HepG2 (cell line): ENCODE measurements at regions not wholly inside any gene's neighbourhood (a gene's known extent, or its start where the extent isn't known, plus 50 kb on each side); places are given as distances from the start of the nearest gene placed in this dataset.

Source experiments
- ATAC-seq: fragments of 200-7000 bp; cut with Tn5 transposase; 3 replicates; pipeline ENCODE4 v1.9.1; 2020; ENCODE audit warnings: mild to moderate bottlenecking, moderate library complexity
- BruUV-seq: library from RNA; stranded (reverse); fragments of 400-500 nt; replicated peaks from 2 replicates; lab custom pipeline; 2021; lab: Mats Ljungman, UMichigan
- CTCF ChIA-PET: fragments of 300-600 bp; formaldehyde crosslinking; extraction: SDS; loops from one replicate; lab custom pipeline; 2021; ENCODE audit warnings: low total read pairs, inconsistent platforms, low intra/inter-chr PET ratio; lab: Yijun Ruan, JAX
- POLR2A ChIA-PET: fragments of 350-600 bp; sonication (Branson Sonifier 250); formaldehyde crosslinking; loops from one replicate; lab custom pipeline; 2020; ENCODE audit warnings: antibody characterized with exemption, inconsistent platforms; lab: Yijun Ruan, JAX
- DNase-seq: peaks from one replicate; pipeline ENCODE4 v3.0.0-alpha.2; 2015; ENCODE audit warnings: low spot score
- FAIRE-seq: peaks from 3 replicates; lab custom pipeline; 2011; peaks lifted over from hg19 to GRCh38; lab: Jason Lieb, UNC
- H2AFZ ChIP-seq: one replicate; pipeline ENCODE4 v1.6.1; 2011; ENCODE audit warnings: low read length, inconsistent platforms
- H3K27ac ChIP-seq: fragments of 300-600 bp; 3 replicates; pipeline ENCODE4 v1.8.0; 2011; ENCODE audit warnings: mixed run types, mild to moderate bottlenecking, mixed read lengths, low read length, inconsistent platforms; ENCODE audit not compliant: insufficient read depth; ENCODE audit errors: extremely low read length
- H3K27me3 ChIP-seq, 2 experiments: fragments of 200-600 bp in 1 of 2; 2 replicates in 1 of 2; 3 replicates in 1 of 2; pipeline versions ENCODE4 v1.6.0 to v1.8.0; 2011; ENCODE audit warnings: low read length in 2 of 2, mild to moderate bottlenecking in 2 of 2, moderate library complexity in 2 of 2, inconsistent platforms in 1 of 2; ENCODE audit not compliant: insufficient read depth in 2 of 2, control insufficient read depth in 1 of 2
- H3K36me3 ChIP-seq, 2 experiments: fragments of 200-600 bp in 1 of 2; replicated peaks in 1 of 2; 2 replicates in 1 of 2; 3 replicates in 1 of 2; pipeline versions ENCODE4 v1.5.1 to v1.8.0; 2011; ENCODE audit warnings: low read length in 2 of 2, inconsistent platforms in 1 of 2; ENCODE audit not compliant: insufficient read depth in 2 of 2, control insufficient read depth in 1 of 2
- H3K4me1 ChIP-seq: 2 replicates; pipeline ENCODE4 v1.5.1; 2012; ENCODE audit warnings: low read length, inconsistent platforms; ENCODE audit not compliant: insufficient read depth
- H3K4me2 ChIP-seq: 2 replicates; pipeline ENCODE4 v1.6.0; 2011; ENCODE audit warnings: low read depth, low read length, inconsistent platforms
- H3K4me3 ChIP-seq, 3 experiments: fragments of 200-600 bp in 1 of 3; sonication (generic), shearing (Covaris generic) in 1 of 3; replicated peaks in 1 of 3; 2 replicates each; pipeline ENCODE4 v1.5.1; 2011 to 2016; ENCODE audit warnings: low read length in 3 of 3, inconsistent platforms in 2 of 3, low read depth in 2 of 3, mild to moderate bottlenecking in 2 of 3, control low read depth in 1 of 3, mixed read lengths in 1 of 3; ENCODE audit not compliant: insufficient read depth in 1 of 3
- H3K79me2 ChIP-seq: one replicate; pipeline ENCODE4 v1.6.1; 2011; ENCODE audit warnings: low read length, inconsistent platforms; ENCODE audit not compliant: insufficient read depth
- H3K9ac ChIP-seq: 2 replicates; pipeline ENCODE4 v1.6.0; 2011; ENCODE audit warnings: mild to moderate bottlenecking, low read depth, low read length, inconsistent platforms; ENCODE audit not compliant: insufficient read depth
- H3K9me3 ChIP-seq: 2 replicates; pipeline ENCODE4 v1.5.1; 2012; ENCODE audit warnings: mild to moderate bottlenecking, low read length
- H4K20me1 ChIP-seq: 2 replicates; pipeline ENCODE4 v1.6.0; 2011; ENCODE audit warnings: inconsistent platforms, mild to moderate bottlenecking, low read length, moderate library complexity; ENCODE audit not compliant: insufficient read depth
- BRCA1 ChIP-seq: sonication (generic); formaldehyde crosslinking; IDR thresholded peaks from 2 replicates; pipeline ENCODE4 v1.4.0; 2020; ENCODE audit warnings: missing genetic modification reagents
- CREB1 ChIP-seq, 2 experiments: fragments of 450-650 bp in 1 of 2; IDR thresholded peaks; 2 replicates each; pipeline ENCODE4 v1.6.1; 2016 to 2017; ENCODE audit warnings: control low read depth in 1 of 2, mild to moderate bottlenecking in 1 of 2, missing compliant biosample characterization in 1 of 2, missing genetic modification characterization in 1 of 2
- EP300 ChIP-seq, 3 experiments: sonication (generic) in 1 of 3; formaldehyde crosslinking in 1 of 3; IDR thresholded peaks; 2 replicates each; pipeline versions ENCODE4 v1.5.1 to v1.6.1; 2011 to 2020; ENCODE audit warnings: low read depth in 2 of 3, low read length in 2 of 3, borderline replicate concordance in 1 of 3, improper control_type of control experiment in 1 of 3, mild to moderate bottlenecking in 1 of 3, missing genetic modification reagents in 1 of 3, moderate library complexity in 1 of 3
- FOSL2 ChIP-seq: sonication (generic); formaldehyde crosslinking; IDR thresholded peaks from 2 replicates; pipeline ENCODE4 v1.4.0; 2020; ENCODE audit warnings: missing genetic modification reagents
- MBNL3 ChIP-seq: fragments of 250-450 bp; sonication (Bioruptor Pico); conservative IDR thresholded peaks from 2 replicates; pipeline ENCODE4 v1.8.0; 2022; ENCODE audit warnings: mild to moderate bottlenecking, inconsistent platforms
- PHB2 ChIP-seq: fragments of 450-650 bp; IDR thresholded peaks from 2 replicates; pipeline ENCODE4 v1.6.1; 2018; ENCODE audit not compliant: partially characterized antibody
- SP2 ChIP-seq: sonication (generic); formaldehyde crosslinking; IDR thresholded peaks from 2 replicates; pipeline ENCODE4 v1.5.1; 2020; ENCODE audit warnings: mild to moderate bottlenecking, missing genetic modification reagents
- ZIK1 ChIP-seq: sonication (generic); formaldehyde crosslinking; IDR thresholded peaks from 2 replicates; pipeline ENCODE4 v1.5.0; 2020; ENCODE audit warnings: mild to moderate bottlenecking, low read depth, missing genetic modification reagents, borderline replicate concordance
- ZNF331 ChIP-seq: sonication (generic); formaldehyde crosslinking; IDR thresholded peaks from 2 replicates; pipeline ENCODE4 v1.4.0; 2020; ENCODE audit warnings: missing genetic modification reagents
- ZNF562 ChIP-seq: sonication (generic); formaldehyde crosslinking; IDR thresholded peaks from 2 replicates; pipeline ENCODE4 v1.8.0; 2022; ENCODE audit warnings: missing genetic modification reagents, borderline replicate concordance
- ZNF660 ChIP-seq: sonication (generic); formaldehyde crosslinking; IDR thresholded peaks from 2 replicates; pipeline ENCODE4 v1.5.1; 2020; ENCODE audit warnings: mild to moderate bottlenecking, low read depth, missing genetic modification reagents, borderline replicate concordance
- WGBS: methylation state at CpG from one replicate; pipeline ENCODE4 v1.1.6; 2017; ENCODE audit warnings: low lambda C conversion rate; 5-methylcytosine and 5-hydroxymethylcytosine counted together
- in situ Hi-C: cut with HindIII; loops from 2 replicates; pipeline ENCODE4 v1.10.0; 2017; ENCODE audit warnings: low pct_unique_long_range_greater_than_20kb; ENCODE audit not compliant: extremely low pct_ligation_motif_present
- intact Hi-C: fragments of 100-400 bp; cut with micrococcal nuclease; formaldehyde crosslinking; loops from one replicate; pipeline ENCODE4 v1.10.0; 2022; ENCODE audit not compliant: unreplicated experiment
- TF ChIP-seq, protein P1 (sequence below): sonication (generic); formaldehyde crosslinking; IDR thresholded peaks from 2 replicates; pipeline ENCODE4 v1.4.0; 2020; ENCODE audit warnings: missing genetic modification reagents, borderline replicate concordance
- TF ChIP-seq, protein P2 (sequence below): sonication (generic); formaldehyde crosslinking; IDR thresholded peaks from 2 replicates; pipeline ENCODE4 v1.9.0; 2022; ENCODE audit warnings: low read depth, missing genetic modification reagents

DNA sequence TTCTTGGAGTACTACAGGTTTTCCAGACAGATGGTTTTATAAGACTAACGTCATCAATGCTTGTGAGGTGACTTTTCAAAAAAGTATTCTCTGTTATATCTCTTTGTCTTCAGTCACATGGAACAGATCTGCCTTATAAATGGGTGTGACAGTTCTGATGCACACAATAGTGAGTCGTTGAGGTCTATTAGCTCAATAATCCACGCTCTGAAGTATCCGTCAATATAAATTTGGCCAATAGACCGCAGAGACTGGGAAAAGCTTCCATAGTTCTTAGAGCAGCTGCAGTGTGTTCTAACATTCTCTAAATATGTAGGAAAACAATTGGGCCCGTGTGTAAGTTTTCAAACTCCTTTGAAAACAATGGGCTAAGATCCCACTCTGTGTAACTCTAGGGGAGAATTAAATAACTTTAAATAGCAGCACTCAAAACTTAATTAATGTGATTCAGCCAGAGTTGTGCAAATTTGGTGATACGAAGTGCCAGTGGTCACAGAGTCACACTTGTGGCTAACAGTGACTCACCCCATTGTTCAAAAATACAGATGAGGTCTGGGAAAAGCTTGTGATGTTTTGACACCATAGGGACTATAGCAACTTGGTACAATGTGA is 316.0 kb downstream of the LMO4 start:
- H2AFZ ChIP-seq, result no peak overlapping the region
- DNase-seq (no peak), FAIRE-seq (no peak), ATAC-seq (no peak)
- H4K20me1 ChIP-seq, result no peaks in the 10 kb centered on the region
- no peaks in the 10 kb centered on the region for H3K9me3 ChIP-seq
- no peak overlapping the region for H3K4me2 ChIP-seq
- CTCF ChIA-PET, result no interaction called here
- in situ Hi-C loops, result no loop called here
- no TSS peak for BruUV-seq
- intact Hi-C loops, result no loop called here
- no peak overlapping the region for H3K9ac ChIP-seq
- POLR2A ChIA-PET, result no interaction called here
- TF ChIP-seq FOSL2 (CRISPR knock-in tag) (0 out of 2 replicates have a peak, but pooled peaks have one; percentile 9), PHB2 (no peak)
- H3K36me3 ChIP-seq, result no peaks in the 10 kb centered on the region
- peaks cover 51% of the 10 kb centered on the region for H3K4me1 ChIP-seq
- no peak overlapping the region for H3K4me3 ChIP-seq
- H3K27me3 ChIP-seq, result no peaks in the 10 kb centered on the region
- H3K79me2 ChIP-seq, result no peaks in the 10 kb centered on the region
- WGBS, result 77% methylated on average over 7 of the region's 7 CpGs
- no peak overlapping the region for H3K27ac ChIP-seq

DNA sequence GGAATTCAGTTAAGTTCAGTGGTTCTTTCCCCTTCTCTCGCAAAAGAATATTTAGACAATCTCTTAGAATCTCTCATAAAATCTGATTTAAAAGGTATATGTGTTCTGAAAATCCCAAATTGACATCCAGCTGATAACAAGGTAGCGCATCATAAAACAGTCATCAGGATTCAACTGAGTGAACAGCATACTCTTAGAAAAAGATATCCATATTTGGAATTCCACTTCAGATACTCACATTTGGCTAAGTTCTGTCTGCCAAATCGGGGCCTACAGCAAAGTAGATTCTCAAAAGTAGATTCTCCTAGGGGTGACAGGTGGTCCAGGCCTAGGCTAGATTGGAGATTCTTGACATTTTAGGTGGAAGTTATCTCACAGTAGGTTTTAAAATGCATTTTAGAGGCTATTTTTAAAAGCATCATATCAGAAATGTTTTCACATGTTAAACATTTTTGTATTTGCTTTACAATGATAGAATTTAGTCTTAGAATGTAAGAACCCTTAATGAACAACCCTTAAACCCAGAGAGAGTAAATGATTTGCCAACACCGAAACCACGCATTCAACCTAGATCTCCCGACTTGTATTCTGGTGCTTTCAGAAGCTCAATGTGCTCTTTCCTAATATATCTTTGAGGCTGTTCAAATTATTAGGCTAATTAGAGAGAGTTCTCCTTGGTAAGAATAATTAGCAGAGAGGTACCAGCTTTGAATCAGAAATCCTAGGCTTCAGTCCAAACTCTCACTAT is 318.9 kb downstream of the LMO4 start:
- no peak overlapping the region for H3K9ac ChIP-seq
- ChIA-PET CTCF (no interaction called here), POLR2A (no interaction called here)
- ATAC-seq (no peak), DNase-seq (no peak), FAIRE-seq (no peak)
- H3K4me3 ChIP-seq, result no peak overlapping the region
- 76% methylated on average over 6 of the region's 6 CpGs for WGBS
- H3K9me3 ChIP-seq, result no peaks in the 10 kb centered on the region
- BruUV-seq, result no TSS peak
- H3K27ac ChIP-seq, result no peak overlapping the region
- H3K4me2 ChIP-seq, result no peak overlapping the region
- peaks cover 0 to 3% of the 10 kb centered on the region in 2 experiments; a peak in 1 of 5 replicates for H3K27me3 ChIP-seq
- intact Hi-C loops, result no loop called here
- no peaks in the 10 kb centered on the region for H3K36me3 ChIP-seq
- peaks cover 28% of the 10 kb centered on the region for H3K4me1 ChIP-seq
- no peaks in the 10 kb centered on the region for H4K20me1 ChIP-seq
- in situ Hi-C loops, result no loop called here
- H2AFZ ChIP-seq, result no peak overlapping the region
- H3K79me2 ChIP-seq, result no peaks in the 10 kb centered on the region
- TF ChIP-seq, protein P1, sequence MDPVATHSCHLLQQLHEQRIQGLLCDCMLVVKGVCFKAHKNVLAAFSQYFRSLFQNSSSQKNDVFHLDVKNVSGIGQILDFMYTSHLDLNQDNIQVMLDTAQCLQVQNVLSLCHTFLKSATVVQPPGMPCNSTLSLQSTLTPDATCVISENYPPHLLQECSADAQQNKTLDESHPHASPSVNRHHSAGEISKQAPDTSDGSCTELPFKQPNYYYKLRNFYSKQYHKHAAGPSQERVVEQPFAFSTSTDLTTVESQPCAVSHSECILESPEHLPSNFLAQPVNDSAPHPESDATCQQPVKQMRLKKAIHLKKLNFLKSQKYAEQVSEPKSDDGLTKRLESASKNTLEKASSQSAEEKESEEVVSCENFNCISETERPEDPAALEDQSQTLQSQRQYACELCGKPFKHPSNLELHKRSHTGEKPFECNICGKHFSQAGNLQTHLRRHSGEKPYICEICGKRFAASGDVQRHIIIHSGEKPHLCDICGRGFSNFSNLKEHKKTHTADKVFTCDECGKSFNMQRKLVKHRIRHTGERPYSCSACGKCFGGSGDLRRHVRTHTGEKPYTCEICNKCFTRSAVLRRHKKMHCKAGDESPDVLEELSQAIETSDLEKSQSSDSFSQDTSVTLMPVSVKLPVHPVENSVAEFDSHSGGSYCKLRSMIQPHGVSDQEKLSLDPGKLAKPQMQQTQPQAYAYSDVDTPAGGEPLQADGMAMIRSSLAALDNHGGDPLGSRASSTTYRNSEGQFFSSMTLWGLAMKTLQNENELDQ (CRISPR knock-in tag), result no peak
- TF ChIP-seq ZNF562 (CRISPR knock-in tag) (no peak), EP300 (IDR thresholded peaks at IDR 0.05; ENCODE audit: low read depth in 2 of 2, low read length in 2 of 2) (no peak), EP300 (CRISPR knock-in tag; IDR thresholded peaks at IDR 0.05; ENCODE audit: borderline replicate concordance) (no peak), MBNL3 (no peak), ZIK1 (CRISPR knock-in tag) (no peak), ZNF331 (CRISPR knock-in tag) (no peak), BRCA1 (CRISPR knock-in tag) (no peak), SP2 (no peak), ZNF660 (CRISPR knock-in tag) (no peak), CREB1 (IDR thresholded peaks at IDR 0.05) (no peak), CREB1 (CRISPR knock-in tag; IDR thresholded peaks at IDR 0.05) (no peak)
- TF ChIP-seq, protein P2, sequence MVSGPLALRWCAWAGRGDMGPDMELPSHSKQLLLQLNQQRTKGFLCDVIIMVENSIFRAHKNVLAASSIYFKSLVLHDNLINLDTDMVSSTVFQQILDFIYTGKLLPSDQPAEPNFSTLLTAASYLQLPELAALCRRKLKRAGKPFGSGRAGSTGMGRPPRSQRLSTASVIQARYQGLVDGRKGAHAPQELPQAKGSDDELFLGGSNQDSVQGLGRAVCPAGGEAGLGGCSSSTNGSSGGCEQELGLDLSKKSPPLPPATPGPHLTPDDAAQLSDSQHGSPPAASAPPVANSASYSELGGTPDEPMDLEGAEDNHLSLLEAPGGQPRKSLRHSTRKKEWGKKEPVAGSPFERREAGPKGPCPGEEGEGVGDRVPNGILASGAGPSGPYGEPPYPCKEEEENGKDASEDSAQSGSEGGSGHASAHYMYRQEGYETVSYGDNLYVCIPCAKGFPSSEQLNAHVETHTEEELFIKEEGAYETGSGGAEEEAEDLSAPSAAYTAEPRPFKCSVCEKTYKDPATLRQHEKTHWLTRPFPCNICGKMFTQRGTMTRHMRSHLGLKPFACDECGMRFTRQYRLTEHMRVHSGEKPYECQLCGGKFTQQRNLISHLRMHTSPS (CRISPR knock-in tag), result no peak
